ENCODE measurements at regions not wholly inside any gene's neighbourhood (a gene's known extent, or its start where the extent isn't known, plus 50 kb on each side); places are given as distances from the start of the nearest gene placed in this dataset.

- DNase-seq = no peak
Observed at GRCh38 chr20:10958279-10958678, 284.5 kb upstream of the JAG1 start.

GRCh38 chr20:10960416-10960815 lies 286.6 kb upstream of the JAG1 start:
- DNase-seq = no peak

- DNase-seq = peak in 1 of 2 experiments; percentile 27
Observed at GRCh38 chr20:10961651-10962288, 288.0 kb upstream of the JAG1 start.

- no peak for DNase-seq
Observed at GRCh38 chr20:10962937-10963336, 289.1 kb upstream of the JAG1 start.

- DNase-seq = no peak
Observed at GRCh38 chr20:10963717-10964266, 290.0 kb upstream of the JAG1 start.

GRCh38 chr20:10965936-10966470 lies 292.2 kb upstream of the JAG1 start:
- DNase-seq = no peak

GRCh38 chr20:10970109-10970508 lies 296.3 kb upstream of the JAG1 start:
- no peak for DNase-seq

GRCh38 chr20:10971096-10971495 lies 297.3 kb upstream of the JAG1 start:
- DNase-seq = no peak

- DNase-seq = no peak
Observed at GRCh38 chr20:10972219-10972860, 298.5 kb upstream of the JAG1 start.

GRCh38 chr20:10976051-10976450 lies 302.3 kb upstream of the JAG1 start:
- DNase-seq = no peak

GRCh38 chr20:10978019-10978702 lies 304.4 kb upstream of the JAG1 start:
- DNase-seq = no peak

- DNase-seq = no peak
Observed at GRCh38 chr20:10978713-10979112, 304.9 kb upstream of the JAG1 start.

GRCh38 chr20:10982692-10983091 lies 308.9 kb upstream of the JAG1 start:
- DNase-seq = no peak

GRCh38 chr20:10984294-10984693 lies 310.5 kb upstream of the JAG1 start:
- no peak for DNase-seq

- DNase-seq = no peak
Observed at GRCh38 chr20:10984913-10985312, 311.1 kb upstream of the JAG1 start.

GRCh38 chr20:10985536-10985935 lies 311.7 kb upstream of the JAG1 start:
- no peak for DNase-seq

- DNase-seq = no peak
Observed at GRCh38 chr20:10986586-10986985, 312.8 kb upstream of the JAG1 start.

- no peak for DNase-seq
Observed at GRCh38 chr20:10987651-10988383, 314.0 kb upstream of the JAG1 start.

- DNase-seq = no peak
Observed at GRCh38 chr20:10990625-10991382, 317.0 kb upstream of the JAG1 start.

- DNase-seq = no peak
Observed at GRCh38 chr20:10992731-10993130, 318.9 kb upstream of the JAG1 start.

- no peak for DNase-seq
Observed at GRCh38 chr20:10994991-10995700, 321.3 kb upstream of the JAG1 start.

GRCh38 chr20:10998476-10998875 lies 324.7 kb upstream of the JAG1 start:
- DNase-seq = no peak
